NT2/D1 (cell line): ENCODE measurements at regions not wholly inside any gene's neighbourhood (a gene's known extent, or its start where the extent isn't known, plus 50 kb on each side); places are given as distances from the start of the nearest gene placed in this dataset.

Source experiments
- SUZ12 ChIP-seq: IDR thresholded peaks from 2 replicates; pipeline ENCODE4 v1.6.1; 2011; ENCODE audit not compliant: insufficient read length, insufficient read depth; ENCODE audit errors: extremely low read depth
- YY1 ChIP-seq: IDR thresholded peaks from 2 replicates; pipeline ENCODE4 v1.6.1; 2011; ENCODE audit not compliant: insufficient read length, insufficient read depth
- ZNF274 ChIP-seq: IDR thresholded peaks from 2 replicates; pipeline ENCODE4 v1.6.1; 2011; ENCODE audit warnings: mild to moderate bottlenecking, low read depth, low read length

- TF ChIP-seq ZNF274 (no peak), SUZ12 (no peak), YY1 (no peak)
Observed at GRCh38 chr16:77551357-77551756, 116.5 kb upstream of the ADAMTS18 start.
